K562 (cell line): ENCODE measurements at regions not wholly inside any gene's neighbourhood (a gene's known extent, or its start where the extent isn't known, plus 50 kb on each side); places are given as distances from the start of the nearest gene placed in this dataset.

Experiments used
- ATAC-seq: fragments of 200-7000 bp; cut with Tn5 transposase; 3 replicates; pipeline ENCODE4 v1.9.1; 2020; ENCODE audit warnings: moderate library complexity
- BruUV-seq: library from RNA; stranded (reverse); fragments of 400-500 nt; replicated peaks from 2 replicates; lab custom pipeline; 2021; lab: Mats Ljungman, UMichigan
- CTCF ChIA-PET: fragments of 300-600 bp; formaldehyde crosslinking; extraction: SDS; loops from one replicate; lab custom pipeline; 2021; ENCODE audit warnings: low intra/inter-chr PET ratio; lab: Yijun Ruan, JAX
- POLR2A ChIA-PET: fragments of 300-600, 350-650 bp; sonication (Branson Sonifier 250); formaldehyde crosslinking; extraction: SDS; loops from one replicate; lab custom pipeline; 2021; ENCODE audit warnings: antibody characterized with exemption, inconsistent platforms; lab: Yijun Ruan, JAX
- DNase-seq, 4 experiments: peaks; one replicate each; pipeline versions ENCODE4 v3.0.0 to v3.0.0-alpha.2; 2011 to 2018; ENCODE audit warnings: low spot score in 3 of 4, mixed read lengths in 3 of 4; ENCODE audit errors: extremely low read depth in 1 of 4
- FAIRE-seq: peaks from 2 replicates; lab custom pipeline; 2011; peaks lifted over from hg19 to GRCh38; lab: Jason Lieb, UNC
- H2AFZ ChIP-seq: 2 replicates; pipeline ENCODE4 v1.6.0; 2011; ENCODE audit warnings: low read depth, low read length, control low read depth, inconsistent platforms
- H3K27ac ChIP-seq: fragments of 200-600 bp; 3 replicates; pipeline ENCODE4 v1.8.0; 2011; ENCODE audit warnings: low read depth, mild to moderate bottlenecking, control low read depth, inconsistent platforms, low read length, moderate library complexity, mixed read lengths; ENCODE audit errors: extremely low read depth
- H3K27me3 ChIP-seq, 2 experiments: fragments of 300-600 bp in 1 of 2; 2 replicates in 1 of 2; 3 replicates in 1 of 2; pipeline versions ENCODE4 v1.6.0 to v1.8.0; 2011; ENCODE audit warnings: inconsistent platforms in 2 of 2, low read length in 2 of 2, mild to moderate bottlenecking in 1 of 2, mixed read lengths in 1 of 2, moderate library complexity in 1 of 2; ENCODE audit not compliant: control insufficient read depth in 2 of 2, insufficient read depth in 2 of 2
- H3K36me3 ChIP-seq: fragments of 300-600 bp; 3 replicates; pipeline ENCODE4 v1.8.0; 2011; ENCODE audit warnings: mild to moderate bottlenecking, low read length, inconsistent platforms; ENCODE audit not compliant: control insufficient read depth, insufficient read depth
- H3K4me1 ChIP-seq, 2 experiments: fragments of 200-600 bp in 1 of 2; replicated peaks in 1 of 2; 2 replicates in 1 of 2; 3 replicates in 1 of 2; pipeline versions ENCODE4 v1.5.1 to v1.8.0; 2011; ENCODE audit warnings: inconsistent platforms in 2 of 2, low read length in 2 of 2, mild to moderate bottlenecking in 1 of 2, mixed read lengths in 1 of 2, moderate library complexity in 1 of 2; ENCODE audit not compliant: control insufficient read depth in 2 of 2, insufficient read depth in 2 of 2
- H3K4me2 ChIP-seq: 2 replicates; pipeline ENCODE4 v1.6.1; 2011; ENCODE audit warnings: low read length, control low read depth, inconsistent platforms, mixed read lengths; ENCODE audit not compliant: insufficient read depth
- H3K4me3 ChIP-seq: fragments of 200-600 bp; sonication (generic), shearing (Covaris generic); 2 replicates; pipeline ENCODE4 v1.5.1; 2016; ENCODE audit warnings: control low read depth, inconsistent platforms
- H3K79me2 ChIP-seq: fragments of 200-600 bp; 3 replicates; pipeline ENCODE4 v1.8.0; 2011; ENCODE audit warnings: low read length, inconsistent platforms; ENCODE audit not compliant: control insufficient read depth, insufficient read depth
- H3K9ac ChIP-seq, 2 experiments: 2 replicates each; pipeline versions ENCODE4 v1.6.0 to v1.6.1; 2011; ENCODE audit warnings: low read depth in 2 of 2, low read length in 2 of 2, control low read depth in 1 of 2, inconsistent platforms in 1 of 2, mild to moderate bottlenecking in 1 of 2, mixed read lengths in 1 of 2; ENCODE audit not compliant: insufficient read depth in 1 of 2
- H3K9me1 ChIP-seq: one replicate; pipeline ENCODE4 v1.6.0; 2011; ENCODE audit warnings: inconsistent platforms, mild to moderate bottlenecking, low read length, moderate library complexity; ENCODE audit not compliant: control insufficient read depth, insufficient read depth
- H3K9me3 ChIP-seq: replicated peaks from 2 replicates; pipeline ENCODE4 v1.5.1; 2011; ENCODE audit warnings: low read depth, low read length, inconsistent platforms; ENCODE audit not compliant: control insufficient read depth, insufficient read depth
- H4K20me1 ChIP-seq: replicated peaks from 2 replicates; pipeline ENCODE4 v1.6.1; 2011; ENCODE audit warnings: low read length, inconsistent platforms, mixed read lengths; ENCODE audit not compliant: control insufficient read depth, insufficient read depth
- CBFB ChIP-seq: sonication (generic); formaldehyde crosslinking; IDR thresholded peaks from 2 replicates; pipeline ENCODE4 v1.4.0; 2020; ENCODE audit warnings: mild to moderate bottlenecking, missing genetic modification reagents
- CEBPB ChIP-seq: fragments of 450-650 bp; IDR thresholded peaks from 2 replicates; pipeline ENCODE4 v1.6.1; 2016; ENCODE audit warnings: missing genetic modification characterization, missing compliant biosample characterization
- CEBPG ChIP-seq, 3 experiments: fragments of 200-800 bp in 1 of 3; sonication (Bioruptor generic) in 1 of 3; sonication (generic) in 1 of 3; formaldehyde crosslinking in 1 of 3; IDR thresholded peaks in 2 of 3; conservative IDR thresholded peaks in 1 of 3; 2 replicates each; pipeline versions ENCODE4 v1.6.1 to v1.8.0; 2016 to 2022; ENCODE audit warnings: missing compliant biosample characterization in 2 of 3, missing genetic modification characterization in 2 of 3, mild to moderate bottlenecking in 1 of 3, missing genetic modification reagents in 1 of 3
- KLF1 ChIP-seq: fragments of 450-650 bp; IDR thresholded peaks from 2 replicates; pipeline ENCODE4 v1.6.1; 2016; ENCODE audit warnings: missing genetic modification characterization, missing compliant biosample characterization
- MECOM ChIP-seq: fragments of 250-450 bp; sonication (Bioruptor Pico); IDR thresholded peaks from 2 replicates; pipeline ENCODE4 v1.8.0; 2022; ENCODE audit warnings: inconsistent platforms
- MTF1 ChIP-seq: fragments of 250-450 bp; sonication (Bioruptor Pico); IDR thresholded peaks from 2 replicates; pipeline ENCODE4 v1.9.0; 2021; ENCODE audit warnings: moderate library complexity, mild to moderate bottlenecking, inconsistent platforms, borderline replicate concordance
- MYNN ChIP-seq, 2 experiments: sonication (generic); formaldehyde crosslinking in 1 of 2; IDR thresholded peaks; 2 replicates each; pipeline versions ENCODE4 v1.5.0 to v1.6.1; 2016 to 2020; ENCODE audit warnings: antibody characterized with exemption in 1 of 2, missing genetic modification reagents in 1 of 2
- POLR2G ChIP-seq: fragments of 200-400 bp; formaldehyde crosslinking; IDR thresholded peaks from 2 replicates; pipeline ENCODE4 v1.6.1; 2017; ENCODE audit warnings: low read depth, mild to moderate bottlenecking, antibody characterized with exemption, low read length, moderate library complexity
- ZFP1 ChIP-seq: fragments of 450-650 bp; formaldehyde crosslinking; IDR thresholded peaks from 2 replicates; pipeline ENCODE4 v1.4.0; 2020; ENCODE audit warnings: mild to moderate bottlenecking, mixed read lengths
- WGBS: fragments of 100-300 bp; shearing (Covaris generic); methylation state at CpG from one replicate; pipeline ENCODE4 v1.1.6; 2016; ENCODE audit warnings: low coverage, mixed read lengths; ENCODE audit not compliant: insufficient coverage; ENCODE audit errors: missing lambda C conversion rate; 5-methylcytosine and 5-hydroxymethylcytosine counted together
- in situ Hi-C: fragments of 300-500 bp; cut with MboI; formaldehyde crosslinking; loops from 4 replicates; pipeline ENCODE4 v1.15.0; 2018; ENCODE audit warnings: inconsistent platforms, mixed read lengths
- intact Hi-C: fragments of 100-400 bp; cut with micrococcal nuclease; formaldehyde crosslinking; loops from 2 replicates; pipeline ENCODE4 v1.14.2; 2022
- TF ChIP-seq, protein P1 (sequence below): fragments of 450-650 bp; IDR thresholded peaks from 2 replicates; pipeline ENCODE4 v1.6.1; 2017; ENCODE audit warnings: antibody characterized with exemption, mild to moderate bottlenecking
- TF ChIP-seq, protein P2 (sequence below), 2 experiments: fragments of 450-650 bp in 1 of 2; sonication (generic) in 1 of 2; formaldehyde crosslinking in 1 of 2; IDR thresholded peaks in 1 of 2; conservative IDR thresholded peaks in 1 of 2; 2 replicates each; pipeline versions ENCODE4 v1.6.1 to v1.8.1; 2016 to 2023; ENCODE audit warnings: mild to moderate bottlenecking in 2 of 2, moderate library complexity in 2 of 2, inconsistent platforms in 1 of 2, missing genetic modification reagents in 1 of 2
- TF ChIP-seq, protein P3 (sequence below): fragments of 250-450 bp; sonication (Bioruptor Pico); IDR thresholded peaks from 2 replicates; pipeline ENCODE4 v1.5.1; 2021; ENCODE audit warnings: mild to moderate bottlenecking

DNA sequence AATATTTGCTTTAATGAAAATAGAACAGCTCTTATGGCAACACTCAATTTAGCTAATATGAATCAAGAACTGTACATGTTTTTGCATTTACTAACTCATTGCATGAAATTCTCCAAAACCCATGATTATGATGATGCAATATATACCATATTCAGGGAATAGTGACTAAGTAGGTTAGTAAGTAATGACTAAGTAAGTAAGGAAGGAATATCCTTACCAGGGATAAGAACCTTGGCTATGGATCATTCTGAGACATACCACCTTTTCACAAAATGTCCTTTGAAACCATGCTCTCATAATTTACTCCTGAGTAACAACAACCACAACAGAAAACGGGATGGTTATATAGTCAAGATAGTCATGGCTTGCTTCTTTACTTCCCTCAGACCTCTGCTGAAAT lies 1513.0 kb downstream of the STIM2 start:
- in situ Hi-C loops = no loop called here
- Histone ChIP-seq H3K9me3 (no peaks in the 10 kb centered on the region), H3K36me3 (no peaks in the 10 kb centered on the region), H3K9ac (no peak overlapping the region), H2AFZ (no peak overlapping the region), H3K79me2 (no peaks in the 10 kb centered on the region), H3K4me3 (no peak overlapping the region), H4K20me1 (no peaks in the 10 kb centered on the region)
- intact Hi-C loops = no loop called here
- ChIA-PET POLR2A (no interaction called here), CTCF (no interaction called here)
- peak; percentile 38 for TF ChIP-seq CEBPB (tag)
- no peak for TF ChIP-seq KLF1 (tag)
- no peak for TF ChIP-seq CBFB
- TF ChIP-seq, protein P1, sequence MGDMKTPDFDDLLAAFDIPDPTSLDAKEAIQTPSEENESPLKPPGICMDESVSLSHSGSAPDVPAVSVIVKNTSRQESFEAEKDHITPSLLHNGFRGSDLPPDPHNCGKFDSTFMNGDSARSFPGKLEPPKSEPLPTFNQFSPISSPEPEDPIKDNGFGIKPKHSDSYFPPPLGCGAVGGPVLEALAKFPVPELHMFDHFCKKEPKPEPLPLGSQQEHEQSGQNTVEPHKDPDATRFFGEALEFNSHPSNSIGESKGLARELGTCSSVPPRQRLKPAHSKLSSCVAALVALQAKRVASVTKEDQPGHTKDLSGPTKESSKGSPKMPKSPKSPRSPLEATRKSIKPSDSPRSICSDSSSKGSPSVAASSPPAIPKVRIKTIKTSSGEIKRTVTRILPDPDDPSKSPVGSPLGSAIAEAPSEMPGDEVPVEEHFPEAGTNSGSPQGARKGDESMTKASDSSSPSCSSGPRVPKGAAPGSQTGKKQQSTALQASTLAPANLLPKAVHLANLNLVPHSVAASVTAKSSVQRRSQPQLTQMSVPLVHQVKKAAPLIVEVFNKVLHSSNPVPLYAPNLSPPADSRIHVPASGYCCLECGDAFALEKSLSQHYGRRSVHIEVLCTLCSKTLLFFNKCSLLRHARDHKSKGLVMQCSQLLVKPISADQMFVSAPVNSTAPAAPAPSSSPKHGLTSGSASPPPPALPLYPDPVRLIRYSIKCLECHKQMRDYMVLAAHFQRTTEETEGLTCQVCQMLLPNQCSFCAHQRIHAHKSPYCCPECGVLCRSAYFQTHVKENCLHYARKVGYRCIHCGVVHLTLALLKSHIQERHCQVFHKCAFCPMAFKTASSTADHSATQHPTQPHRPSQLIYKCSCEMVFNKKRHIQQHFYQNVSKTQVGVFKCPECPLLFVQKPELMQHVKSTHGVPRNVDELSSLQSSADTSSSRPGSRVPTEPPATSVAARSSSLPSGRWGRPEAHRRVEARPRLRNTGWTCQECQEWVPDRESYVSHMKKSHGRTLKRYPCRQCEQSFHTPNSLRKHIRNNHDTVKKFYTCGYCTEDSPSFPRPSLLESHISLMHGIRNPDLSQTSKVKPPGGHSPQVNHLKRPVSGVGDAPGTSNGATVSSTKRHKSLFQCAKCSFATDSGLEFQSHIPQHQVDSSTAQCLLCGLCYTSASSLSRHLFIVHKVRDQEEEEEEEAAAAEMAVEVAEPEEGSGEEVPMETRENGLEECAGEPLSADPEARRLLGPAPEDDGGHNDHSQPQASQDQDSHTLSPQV = no peak
- no peak for TF ChIP-seq CEBPG (CRISPR knock-in tag; IDR thresholded peaks at IDR 0.05)
- peak in 1 of 2 experiments; percentile 73; a peak in 2 of 4 replicates for TF ChIP-seq CEBPG (tag; conservative IDR thresholded peaks at IDR 0.05 in 1 of 2, IDR thresholded peaks at IDR 0.05 in 1 of 2)
- no peak for TF ChIP-seq MECOM (CRISPR knock-in tag)
- no peak for TF ChIP-seq POLR2G
- TF ChIP-seq ZFP1 = no peak
- TF ChIP-seq, protein P2, sequence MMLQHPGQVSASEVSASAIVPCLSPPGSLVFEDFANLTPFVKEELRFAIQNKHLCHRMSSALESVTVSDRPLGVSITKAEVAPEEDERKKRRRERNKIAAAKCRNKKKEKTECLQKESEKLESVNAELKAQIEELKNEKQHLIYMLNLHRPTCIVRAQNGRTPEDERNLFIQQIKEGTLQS (IDR thresholded peaks at IDR 0.05) = peak; percentile 45; the same call in 1 of the 2 replicates
- TF ChIP-seq, protein P2 (CRISPR knock-in tag; conservative IDR thresholded peaks at IDR 0.05) = no peak
- TF ChIP-seq MYNN (IDR thresholded peaks at IDR 0.05) = no peak
- TF ChIP-seq MYNN (CRISPR knock-in tag; IDR thresholded peaks at IDR 0.05) = no peak
- no peak for TF ChIP-seq MTF1
- TF ChIP-seq, protein P3, sequence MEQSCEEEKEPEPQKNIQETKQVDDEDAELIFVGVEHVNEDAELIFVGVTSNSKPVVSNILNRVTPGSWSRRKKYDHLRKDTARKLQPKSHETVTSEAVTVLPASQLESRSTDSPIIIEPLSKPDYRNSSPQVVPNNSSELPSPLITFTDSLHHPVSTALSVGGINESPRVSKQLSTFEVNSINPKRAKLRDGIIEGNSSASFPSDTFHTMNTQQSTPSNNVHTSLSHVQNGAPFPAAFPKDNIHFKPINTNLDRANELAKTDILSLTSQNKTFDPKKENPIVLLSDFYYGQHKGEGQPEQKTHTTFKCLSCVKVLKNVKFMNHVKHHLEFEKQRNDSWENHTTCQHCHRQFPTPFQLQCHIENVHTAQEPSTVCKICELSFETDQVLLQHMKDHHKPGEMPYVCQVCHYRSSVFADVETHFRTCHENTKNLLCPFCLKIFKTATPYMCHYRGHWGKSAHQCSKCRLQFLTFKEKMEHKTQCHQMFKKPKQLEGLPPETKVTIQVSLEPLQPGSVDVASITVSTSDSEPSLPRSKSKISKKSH (CRISPR knock-in tag) = no peak
- TF ChIP-seq, all 486 proteins: peak for 3
- no peak for ATAC-seq
- WGBS = 12% methylated on average over 1 of the region's 1 CpG
- Histone ChIP-seq H3K27ac (no peak overlapping the region), H3K4me1 (no peaks in the 10 kb centered on the region), H3K9me1 (no peaks in the 10 kb centered on the region), H3K27me3 (no peaks in the 10 kb centered on the region), H3K4me2 (no peak overlapping the region)
- FAIRE-seq = no peak
- DNase-seq = no peak
- no TSS peak for BruUV-seq
